ENCODE measurements at regions not wholly inside any gene's neighbourhood (a gene's known extent, or its start where the extent isn't known, plus 50 kb on each side); places are given as distances from the start of the nearest gene placed in this dataset.

DNA sequence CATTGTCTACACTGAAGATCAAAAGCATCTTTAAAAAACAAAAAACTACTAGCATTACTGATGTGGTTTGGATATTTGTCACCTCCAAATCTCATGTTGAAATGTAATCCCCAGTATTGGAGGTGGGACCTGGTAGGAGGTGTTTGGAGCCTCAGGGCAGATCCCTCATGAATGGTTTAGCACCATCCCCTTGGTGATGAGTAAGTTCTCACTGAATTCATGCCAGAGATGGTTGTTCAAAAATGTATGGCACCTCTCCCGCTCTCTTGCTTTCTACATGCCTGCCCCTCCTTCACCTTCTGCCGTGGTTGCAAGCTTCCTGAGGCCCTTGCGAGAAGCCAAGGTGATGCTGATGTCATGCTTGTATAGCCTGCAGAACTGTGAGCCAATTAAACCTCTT, 136.6 kb upstream of the FHIT start:
- ATAC-seq (no peak), DNase-seq (ENCODE audit: low spot score) (no peak), FAIRE-seq (no peak)
- intact Hi-C loops (cut with micrococcal nuclease; ENCODE audit: unreplicated experiment) (no loop called here), in situ Hi-C loops (cut with HindIII; ENCODE audit: extremely low pct_ligation_motif_present, low pct_unique_long_range_greater_than_20kb) (no loop called here)
- Histone ChIP-seq H3K9ac (ENCODE audit: insufficient read depth, low read depth, low read length) (no peak overlapping the region), H3K36me3 (replicated peaks in 1 of 2; ENCODE audit: control insufficient read depth in 1 of 2, insufficient read depth in 2 of 2, low read length in 2 of 2) (no peaks in the 10 kb centered on the region), H3K4me2 (ENCODE audit: low read depth, low read length) (no peak overlapping the region), H3K9me3 (ENCODE audit: low read length) (no peaks in the 10 kb centered on the region), H3K27me3 (ENCODE audit: control insufficient read depth in 1 of 2, insufficient read depth in 2 of 2, low read length in 2 of 2) (no peaks in the 10 kb centered on the region), H3K4me3 (replicated peaks in 1 of 3; ENCODE audit: insufficient read depth in 1 of 3, low read depth in 2 of 3, low read length in 3 of 3) (no peak overlapping the region), H2AFZ (ENCODE audit: low read length) (no peak overlapping the region), H3K79me2 (ENCODE audit: insufficient read depth, low read length) (no peaks in the 10 kb centered on the region), H3K27ac (ENCODE audit: extremely low read length, insufficient read depth, low read length) (no peak overlapping the region), H4K20me1 (ENCODE audit: insufficient read depth, low read length) (no peaks in the 10 kb centered on the region), H3K4me1 (ENCODE audit: insufficient read depth, low read length) (no peaks in the 10 kb centered on the region)
- no TSS peak for BruUV-seq (replicated peaks)
- WGBS (ENCODE audit: low lambda C conversion rate), result 34% methylated on average over 3 of the region's 3 CpGs
- ChIA-PET CTCF (ENCODE audit: low intra/inter-chr PET ratio, low total read pairs) (no interaction called here), POLR2A (no interaction called here)
- no peak for TF ChIP-seq ZNF546 (CRISPR knock-in tag; conservative IDR thresholded peaks at IDR 0.05)
- TF ChIP-seq, protein P1, sequence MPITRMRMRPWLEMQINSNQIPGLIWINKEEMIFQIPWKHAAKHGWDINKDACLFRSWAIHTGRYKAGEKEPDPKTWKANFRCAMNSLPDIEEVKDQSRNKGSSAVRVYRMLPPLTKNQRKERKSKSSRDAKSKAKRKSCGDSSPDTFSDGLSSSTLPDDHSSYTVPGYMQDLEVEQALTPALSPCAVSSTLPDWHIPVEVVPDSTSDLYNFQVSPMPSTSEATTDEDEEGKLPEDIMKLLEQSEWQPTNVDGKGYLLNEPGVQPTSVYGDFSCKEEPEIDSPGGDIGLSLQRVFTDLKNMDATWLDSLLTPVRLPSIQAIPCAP (CRISPR knock-in tag; IDR thresholded peaks at IDR 0.05; ENCODE audit: low read depth), result no peak
- TF ChIP-seq RCOR2 (CRISPR knock-in tag; IDR thresholded peaks at IDR 0.05), result no peak
- no peak for TF ChIP-seq ZFY (CRISPR knock-in tag; IDR thresholded peaks at IDR 0.05)
- TF ChIP-seq, protein P2, sequence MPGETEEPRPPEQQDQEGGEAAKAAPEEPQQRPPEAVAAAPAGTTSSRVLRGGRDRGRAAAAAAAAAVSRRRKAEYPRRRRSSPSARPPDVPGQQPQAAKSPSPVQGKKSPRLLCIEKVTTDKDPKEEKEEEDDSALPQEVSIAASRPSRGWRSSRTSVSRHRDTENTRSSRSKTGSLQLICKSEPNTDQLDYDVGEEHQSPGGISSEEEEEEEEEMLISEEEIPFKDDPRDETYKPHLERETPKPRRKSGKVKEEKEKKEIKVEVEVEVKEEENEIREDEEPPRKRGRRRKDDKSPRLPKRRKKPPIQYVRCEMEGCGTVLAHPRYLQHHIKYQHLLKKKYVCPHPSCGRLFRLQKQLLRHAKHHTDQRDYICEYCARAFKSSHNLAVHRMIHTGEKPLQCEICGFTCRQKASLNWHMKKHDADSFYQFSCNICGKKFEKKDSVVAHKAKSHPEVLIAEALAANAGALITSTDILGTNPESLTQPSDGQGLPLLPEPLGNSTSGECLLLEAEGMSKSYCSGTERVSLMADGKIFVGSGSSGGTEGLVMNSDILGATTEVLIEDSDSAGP (CRISPR knock-in tag; IDR thresholded peaks at IDR 0.05; ENCODE audit: borderline replicate concordance), result no peak
- TF ChIP-seq ZBTB21 (CRISPR knock-in tag; IDR thresholded peaks at IDR 0.05), result no peak
- TF ChIP-seq, protein P3, sequence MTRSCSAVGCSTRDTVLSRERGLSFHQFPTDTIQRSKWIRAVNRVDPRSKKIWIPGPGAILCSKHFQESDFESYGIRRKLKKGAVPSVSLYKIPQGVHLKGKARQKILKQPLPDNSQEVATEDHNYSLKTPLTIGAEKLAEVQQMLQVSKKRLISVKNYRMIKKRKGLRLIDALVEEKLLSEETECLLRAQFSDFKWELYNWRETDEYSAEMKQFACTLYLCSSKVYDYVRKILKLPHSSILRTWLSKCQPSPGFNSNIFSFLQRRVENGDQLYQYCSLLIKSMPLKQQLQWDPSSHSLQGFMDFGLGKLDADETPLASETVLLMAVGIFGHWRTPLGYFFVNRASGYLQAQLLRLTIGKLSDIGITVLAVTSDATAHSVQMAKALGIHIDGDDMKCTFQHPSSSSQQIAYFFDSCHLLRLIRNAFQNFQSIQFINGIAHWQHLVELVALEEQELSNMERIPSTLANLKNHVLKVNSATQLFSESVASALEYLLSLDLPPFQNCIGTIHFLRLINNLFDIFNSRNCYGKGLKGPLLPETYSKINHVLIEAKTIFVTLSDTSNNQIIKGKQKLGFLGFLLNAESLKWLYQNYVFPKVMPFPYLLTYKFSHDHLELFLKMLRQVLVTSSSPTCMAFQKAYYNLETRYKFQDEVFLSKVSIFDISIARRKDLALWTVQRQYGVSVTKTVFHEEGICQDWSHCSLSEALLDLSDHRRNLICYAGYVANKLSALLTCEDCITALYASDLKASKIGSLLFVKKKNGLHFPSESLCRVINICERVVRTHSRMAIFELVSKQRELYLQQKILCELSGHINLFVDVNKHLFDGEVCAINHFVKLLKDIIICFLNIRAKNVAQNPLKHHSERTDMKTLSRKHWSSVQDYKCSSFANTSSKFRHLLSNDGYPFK (CRISPR knock-in tag; IDR thresholded peaks at IDR 0.05; ENCODE audit: borderline replicate concordance), result no peak
- TF ChIP-seq DPF2 (CRISPR knock-in tag; IDR thresholded peaks at IDR 0.05; ENCODE audit: borderline replicate concordance, low read depth), result no peak
- TF ChIP-seq RNF2 (conservative IDR thresholded peaks at IDR 0.05; ENCODE audit: low read depth), result no peak
- TF ChIP-seq, protein P4, sequence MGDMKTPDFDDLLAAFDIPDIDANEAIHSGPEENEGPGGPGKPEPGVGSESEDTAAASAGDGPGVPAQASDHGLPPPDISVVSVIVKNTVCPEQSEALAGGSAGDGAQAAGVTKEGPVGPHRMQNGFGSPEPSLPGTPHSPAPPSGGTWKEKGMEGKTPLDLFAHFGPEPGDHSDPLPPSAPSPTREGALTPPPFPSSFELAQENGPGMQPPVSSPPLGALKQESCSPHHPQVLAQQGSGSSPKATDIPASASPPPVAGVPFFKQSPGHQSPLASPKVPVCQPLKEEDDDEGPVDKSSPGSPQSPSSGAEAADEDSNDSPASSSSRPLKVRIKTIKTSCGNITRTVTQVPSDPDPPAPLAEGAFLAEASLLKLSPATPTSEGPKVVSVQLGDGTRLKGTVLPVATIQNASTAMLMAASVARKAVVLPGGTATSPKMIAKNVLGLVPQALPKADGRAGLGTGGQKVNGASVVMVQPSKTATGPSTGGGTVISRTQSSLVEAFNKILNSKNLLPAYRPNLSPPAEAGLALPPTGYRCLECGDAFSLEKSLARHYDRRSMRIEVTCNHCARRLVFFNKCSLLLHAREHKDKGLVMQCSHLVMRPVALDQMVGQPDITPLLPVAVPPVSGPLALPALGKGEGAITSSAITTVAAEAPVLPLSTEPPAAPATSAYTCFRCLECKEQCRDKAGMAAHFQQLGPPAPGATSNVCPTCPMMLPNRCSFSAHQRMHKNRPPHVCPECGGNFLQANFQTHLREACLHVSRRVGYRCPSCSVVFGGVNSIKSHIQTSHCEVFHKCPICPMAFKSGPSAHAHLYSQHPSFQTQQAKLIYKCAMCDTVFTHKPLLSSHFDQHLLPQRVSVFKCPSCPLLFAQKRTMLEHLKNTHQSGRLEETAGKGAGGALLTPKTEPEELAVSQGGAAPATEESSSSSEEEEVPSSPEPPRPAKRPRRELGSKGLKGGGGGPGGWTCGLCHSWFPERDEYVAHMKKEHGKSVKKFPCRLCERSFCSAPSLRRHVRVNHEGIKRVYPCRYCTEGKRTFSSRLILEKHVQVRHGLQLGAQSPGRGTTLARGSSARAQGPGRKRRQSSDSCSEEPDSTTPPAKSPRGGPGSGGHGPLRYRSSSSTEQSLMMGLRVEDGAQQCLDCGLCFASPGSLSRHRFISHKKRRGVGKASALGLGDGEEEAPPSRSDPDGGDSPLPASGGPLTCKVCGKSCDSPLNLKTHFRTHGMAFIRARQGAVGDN (CRISPR knock-in tag; IDR thresholded peaks at IDR 0.05), result no peak
- TF ChIP-seq ZBTB14 (CRISPR knock-in tag; IDR thresholded peaks at IDR 0.05), result no peak
- no peak for TF ChIP-seq U2AF2 (IDR thresholded peaks at IDR 0.05; ENCODE audit: low read depth, low read length)
- TF ChIP-seq NR2F2 (IDR thresholded peaks at IDR 0.05; ENCODE audit: borderline replicate concordance, low read depth), result no peak
- no peak for TF ChIP-seq MXD4 (CRISPR knock-in tag; IDR thresholded peaks at IDR 0.05)
- no peak for TF ChIP-seq ZNF672 (CRISPR knock-in tag; IDR thresholded peaks at IDR 0.05)
- no peak for TF ChIP-seq ATAD3A (CRISPR knock-in tag; IDR thresholded peaks at IDR 0.05)
